ENCODE measurements at regions not wholly inside any gene's neighbourhood (a gene's known extent, or its start where the extent isn't known, plus 50 kb on each side); places are given as distances from the start of the nearest gene placed in this dataset.
"Not testable (repeated sequence)": the region's sequence is repeated elsewhere in the genome, so short reads cannot be mapped to it uniquely, and the experiment has no call there.

DNA sequence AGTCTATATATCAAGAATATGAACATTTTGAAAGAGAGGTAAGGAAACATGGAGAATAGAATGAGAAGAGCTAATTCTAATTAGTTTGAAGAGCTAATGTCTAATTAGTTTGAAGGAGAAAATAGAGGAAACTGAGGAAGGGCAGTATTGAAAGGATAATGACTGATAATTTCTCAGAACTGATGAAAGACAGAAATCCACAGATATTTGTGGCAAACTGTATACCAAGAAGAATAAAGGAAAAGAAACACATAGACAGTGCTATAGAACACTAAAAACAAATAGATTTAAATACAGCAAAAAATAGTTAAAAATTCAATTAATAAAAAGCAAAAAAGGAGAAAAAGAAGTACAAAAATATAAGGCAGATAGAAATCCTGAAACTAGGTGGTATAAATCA lies 354.4 kb downstream of the QKI start:
- DNase-seq (ENCODE audit: low read depth in 2 of 2), result no peak

DNA sequence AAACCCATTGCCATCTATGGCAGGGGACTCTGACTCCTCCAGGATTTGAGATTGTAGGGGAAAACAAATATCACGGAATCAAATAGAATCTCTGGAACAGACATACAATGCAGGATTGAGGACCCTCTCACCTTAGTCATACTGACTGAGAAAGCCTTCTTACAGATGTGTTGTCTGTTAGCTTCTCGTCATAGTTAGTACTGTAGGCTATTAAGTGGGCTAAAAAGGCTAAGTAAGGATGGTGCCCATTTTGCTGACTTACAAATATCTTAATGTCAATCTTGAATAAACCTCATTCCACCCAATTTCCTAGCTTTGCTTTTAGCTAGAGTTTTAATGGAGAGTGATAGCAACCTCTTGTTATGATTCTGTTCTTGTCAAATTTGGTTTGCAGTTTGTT lies 352.4 kb downstream of the QKI start:
- DNase-seq (ENCODE audit: low read depth in 2 of 2), result no peak

DNA sequence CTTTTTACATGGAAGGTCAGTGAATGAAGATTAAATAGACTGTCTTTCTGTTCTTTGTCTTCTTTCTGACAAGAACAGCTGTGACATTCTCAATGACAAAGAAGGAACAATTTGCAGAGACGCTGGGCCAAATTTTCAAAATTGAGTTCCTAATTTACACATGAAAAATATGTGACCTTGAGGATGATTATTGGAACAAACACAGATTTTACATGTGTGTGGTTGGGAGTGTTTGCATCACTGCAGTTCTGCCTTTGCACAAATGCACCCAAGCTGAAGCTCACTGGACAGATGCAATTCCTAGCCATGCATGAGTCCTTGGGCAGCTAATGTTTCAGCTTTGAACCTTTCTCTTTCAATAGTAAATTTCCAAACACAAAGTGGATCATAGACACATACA lies 350.8 kb downstream of the QKI start:
- DNase-seq (ENCODE audit: low read depth in 2 of 2), result no peak

DNA sequence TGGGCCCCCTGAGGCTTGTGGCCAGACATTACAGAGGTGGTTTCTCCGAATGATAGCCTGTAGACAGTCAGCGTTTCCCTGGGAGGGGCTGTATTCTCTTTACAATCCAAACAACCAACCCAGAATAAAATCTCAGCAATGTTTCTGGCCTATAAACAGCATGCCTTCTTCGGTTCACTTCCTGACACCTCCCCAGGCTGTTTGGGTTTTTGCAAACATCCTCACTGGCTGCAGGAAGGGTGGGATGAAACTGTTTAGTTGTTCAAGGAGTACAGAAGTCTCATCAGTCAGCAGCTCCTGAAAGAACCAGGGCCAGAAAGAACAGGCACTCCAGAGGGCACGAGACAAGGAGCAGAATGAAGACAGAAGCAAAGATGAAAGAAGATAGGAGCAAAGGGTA lies 350.0 kb downstream of the QKI start:
- no peak for DNase-seq (ENCODE audit: low read depth in 2 of 2)

DNA sequence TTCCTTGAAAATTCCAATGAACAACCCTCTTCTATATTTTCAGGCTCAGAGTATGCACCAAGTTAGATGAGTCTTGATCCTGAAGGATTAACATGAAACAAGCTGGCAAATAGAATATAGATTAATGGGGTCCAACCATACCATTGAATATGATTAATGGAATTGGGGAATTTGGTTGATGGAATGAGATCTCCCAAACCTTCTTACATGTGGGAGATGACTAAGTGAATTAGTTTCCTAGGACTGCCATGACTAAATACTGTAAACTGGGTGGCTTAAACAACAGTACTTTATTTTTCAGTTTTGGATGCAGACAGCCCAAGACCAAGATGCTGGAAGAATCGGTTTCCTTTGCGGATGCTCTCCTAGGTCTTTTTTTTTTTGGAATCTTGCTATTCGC lies 347.0 kb downstream of the QKI start:
- DNase-seq (ENCODE audit: low read depth in 2 of 2), result no peak

DNA sequence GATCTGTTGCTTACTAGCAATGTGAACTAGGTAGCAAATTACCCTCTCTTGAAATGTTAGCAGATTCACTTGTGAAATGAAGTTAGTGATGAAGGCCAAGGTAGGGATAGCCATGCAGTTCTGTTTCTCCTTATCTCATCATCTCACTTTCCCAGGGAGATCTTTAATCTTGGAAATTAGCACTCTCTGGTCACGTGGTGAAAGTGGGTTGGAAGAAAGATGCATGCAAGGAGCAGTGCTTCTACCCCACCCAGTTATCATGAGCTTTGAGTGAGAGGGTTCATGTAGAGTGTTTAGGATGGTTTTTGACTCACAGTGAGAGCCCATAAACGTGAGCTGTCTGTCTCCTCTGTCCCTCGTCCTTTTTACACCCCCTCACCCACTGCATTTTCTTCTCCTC lies 346.3 kb downstream of the QKI start:
- no peak for DNase-seq (ENCODE audit: low read depth in 2 of 2)

DNA sequence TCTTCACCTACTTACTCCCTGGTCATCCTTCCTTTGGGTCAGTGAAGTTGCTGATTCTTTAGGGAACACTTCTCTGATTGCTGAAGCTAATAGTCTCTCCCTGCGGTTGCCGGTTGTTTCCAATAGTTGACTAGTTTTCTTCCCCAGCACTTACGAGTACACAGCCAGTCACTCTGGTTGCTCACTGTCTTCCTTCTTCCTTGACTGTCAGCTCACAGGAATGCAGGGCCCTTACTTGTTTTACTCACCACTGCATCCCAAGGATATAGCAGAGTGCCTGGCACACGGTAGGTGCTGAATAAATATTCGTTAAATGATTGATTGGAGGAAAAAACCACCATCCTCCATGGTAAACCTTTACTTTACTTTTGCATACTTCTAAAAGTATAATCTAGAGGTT lies 345.0 kb downstream of the QKI start:
- DNase-seq (ENCODE audit: low read depth in 2 of 2), result no peak

DNA sequence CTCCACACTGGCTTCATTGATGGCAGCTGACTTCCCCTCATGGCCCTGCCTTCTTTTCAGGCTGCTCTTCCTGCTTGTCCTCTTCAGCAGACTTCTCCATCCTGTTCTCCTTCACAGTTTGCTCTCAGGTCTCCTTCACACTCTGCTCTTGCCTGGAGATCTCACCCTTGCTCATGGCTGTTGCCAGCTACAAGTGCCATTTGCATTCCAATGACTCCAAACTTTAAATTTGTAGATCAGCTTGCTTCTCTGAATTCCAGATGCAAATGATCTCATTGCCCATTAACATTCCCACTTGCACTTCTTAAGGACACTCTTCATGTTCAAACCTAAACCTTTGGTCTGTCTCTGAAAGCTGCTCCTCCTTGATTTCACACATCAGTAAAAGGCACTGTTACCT lies 343.0 kb downstream of the QKI start:
- DNase-seq (ENCODE audit: low read depth in 2 of 2), result no peak

DNA sequence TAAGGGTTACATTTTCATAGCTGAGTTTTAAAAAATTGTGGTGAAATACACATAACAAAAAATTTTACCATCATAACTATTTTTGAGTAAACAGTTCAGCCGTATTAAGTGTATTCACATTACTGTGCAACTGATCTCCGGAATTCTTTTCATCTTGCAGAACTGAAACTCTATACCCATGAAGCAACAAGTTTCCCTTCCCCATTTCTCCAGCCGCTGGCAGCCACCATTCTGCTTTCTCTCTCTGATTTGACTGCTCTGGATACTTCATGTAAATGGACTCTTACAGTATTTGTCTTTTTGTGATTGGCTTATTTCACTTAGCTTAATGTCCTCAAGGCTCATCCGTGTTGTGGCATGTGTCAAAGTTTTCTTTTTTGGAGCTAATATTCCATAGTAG lies 341.6 kb downstream of the QKI start:
- DNase-seq (ENCODE audit: low read depth in 2 of 2), result no peak

DNA sequence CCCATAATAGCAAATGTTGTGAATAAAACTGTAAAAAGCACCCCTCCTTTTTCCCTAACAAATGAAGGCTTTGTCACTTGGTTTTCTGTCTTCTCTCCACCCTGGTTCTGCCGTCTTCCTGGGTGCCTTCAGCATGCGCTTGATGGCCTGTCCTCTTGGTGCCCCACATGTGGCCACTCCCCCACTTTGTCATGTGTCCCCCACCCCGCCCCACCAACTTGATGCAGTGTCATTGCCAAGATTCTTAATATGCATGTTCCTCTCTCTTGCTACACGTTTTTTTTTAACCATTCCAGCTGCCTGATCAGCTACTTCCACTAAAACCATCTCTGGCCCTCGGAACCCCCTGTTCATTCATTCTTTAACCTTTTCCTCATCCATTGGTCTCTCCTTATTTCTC lies 340.3 kb downstream of the QKI start:
- DNase-seq (ENCODE audit: low read depth in 2 of 2), result no peak

DNA sequence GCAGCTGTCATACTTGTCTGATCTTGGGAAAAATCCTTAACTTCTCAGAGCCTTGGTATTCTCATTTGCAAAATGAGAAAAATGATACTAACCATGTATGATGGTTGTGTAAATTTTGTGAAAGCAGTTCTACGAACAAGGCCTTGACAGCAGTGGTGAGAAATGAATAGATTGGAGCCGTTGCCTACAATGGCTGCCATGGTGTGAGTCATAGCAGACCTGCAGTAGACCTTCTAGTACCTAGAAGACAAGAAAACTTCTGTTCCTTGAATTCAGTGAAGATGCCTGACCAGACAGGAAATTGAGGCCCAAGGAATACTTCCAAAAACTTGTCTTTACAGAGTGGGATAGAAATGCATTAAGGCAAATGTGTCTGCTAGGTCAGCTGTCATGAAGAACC lies 338.9 kb downstream of the QKI start:
- no peak for DNase-seq (ENCODE audit: low read depth in 2 of 2)

DNA sequence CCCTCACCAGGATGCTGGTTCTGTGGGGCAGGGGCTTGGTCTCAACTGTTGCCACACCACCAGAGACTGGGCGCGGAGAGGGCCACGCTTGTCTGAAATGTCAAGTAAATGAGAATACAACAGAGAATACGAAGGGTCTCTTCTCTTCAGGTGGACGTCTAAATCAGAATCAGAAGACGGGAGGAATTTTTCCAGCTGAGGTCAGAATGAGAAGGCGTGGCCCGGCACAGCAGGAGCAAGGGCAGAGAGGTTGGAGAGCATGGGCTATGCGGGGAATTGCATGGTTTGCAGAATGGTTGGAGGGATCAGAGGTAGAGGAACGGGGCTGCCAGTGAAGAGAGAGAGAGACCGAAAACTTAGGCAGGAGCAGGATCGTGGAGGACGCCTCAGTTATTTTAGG lies 337.9 kb downstream of the QKI start:
- no peak for DNase-seq (ENCODE audit: low read depth in 2 of 2)

DNA sequence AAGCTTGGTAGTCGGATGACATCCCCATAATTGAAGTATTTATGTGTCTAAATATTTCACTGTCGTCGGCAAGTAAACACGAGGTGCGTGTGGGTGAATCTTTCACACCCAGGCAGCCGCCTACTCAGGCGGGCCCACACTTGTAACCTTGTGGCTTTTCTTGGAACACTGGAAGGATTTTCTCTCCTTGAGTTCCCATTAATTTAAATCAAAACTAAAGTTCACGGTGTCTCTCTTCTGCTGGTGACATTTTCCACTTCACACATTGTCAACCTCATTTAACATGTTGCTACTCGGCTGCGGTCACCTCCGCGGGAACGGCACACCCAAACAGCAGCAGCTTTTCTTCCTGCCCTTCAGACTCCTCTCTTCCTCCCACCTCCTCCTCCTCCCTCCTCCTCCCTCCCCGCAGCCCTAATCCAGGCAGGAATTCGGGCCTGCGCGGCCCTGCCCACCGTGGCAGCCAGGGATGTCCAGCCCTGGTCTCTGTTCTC lies 336.6 kb downstream of the QKI start:
- no peak for DNase-seq (ENCODE audit: low read depth in 2 of 2)

DNA sequence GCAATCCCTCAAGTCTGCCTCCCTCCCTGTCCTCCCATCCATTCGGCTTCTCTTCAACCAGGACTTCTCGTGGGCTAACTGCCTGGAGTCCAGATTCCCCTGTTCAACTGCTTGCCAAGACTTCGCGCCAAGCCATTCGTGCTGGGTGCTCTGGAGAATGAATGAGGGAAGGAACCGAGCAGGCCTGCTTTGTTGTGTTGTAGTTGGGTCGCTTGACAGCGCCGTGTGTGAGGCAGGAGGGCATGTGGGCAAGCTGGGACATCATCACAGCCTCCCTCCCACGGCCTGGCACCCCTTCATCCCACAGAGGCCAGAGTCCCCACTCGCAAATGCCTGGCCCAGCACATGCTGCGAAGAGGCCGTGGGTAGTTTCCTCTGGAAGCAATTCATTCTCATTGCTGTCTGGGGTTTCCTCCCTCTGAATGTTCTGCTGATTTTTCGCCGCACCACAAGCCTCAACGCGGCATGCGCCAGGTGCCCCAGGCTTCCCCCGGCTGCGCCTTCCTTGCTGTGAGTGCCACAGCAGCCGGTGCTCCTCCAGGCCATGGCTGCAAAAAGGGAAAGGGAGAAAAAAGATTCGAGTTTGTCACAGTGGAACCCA lies 336.0 kb downstream of the QKI start:
- DNase-seq (ENCODE audit: low read depth in 2 of 2), result no peak

DNA sequence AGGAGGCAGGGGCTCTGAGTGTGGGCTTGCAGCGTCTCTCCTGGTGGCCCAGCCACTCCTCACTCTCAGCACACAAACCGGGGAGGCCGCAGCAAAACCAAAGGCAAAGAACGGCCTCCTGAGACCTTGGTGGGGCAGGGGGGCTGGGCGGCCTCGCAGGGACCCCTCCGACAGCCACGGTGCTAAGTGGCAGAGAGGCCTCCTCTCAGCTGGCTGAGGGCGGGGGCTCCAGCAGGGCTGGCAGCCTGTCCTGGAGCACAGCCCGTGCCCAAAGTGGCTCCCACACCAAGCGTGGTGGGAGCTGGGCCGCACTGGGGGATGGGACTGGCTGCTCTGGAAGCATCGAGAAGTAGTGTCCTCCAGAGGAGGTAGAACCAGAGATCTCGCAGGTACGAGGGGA lies 334.4 kb downstream of the QKI start:
- DNase-seq (ENCODE audit: low read depth in 2 of 2), result no peak

DNA sequence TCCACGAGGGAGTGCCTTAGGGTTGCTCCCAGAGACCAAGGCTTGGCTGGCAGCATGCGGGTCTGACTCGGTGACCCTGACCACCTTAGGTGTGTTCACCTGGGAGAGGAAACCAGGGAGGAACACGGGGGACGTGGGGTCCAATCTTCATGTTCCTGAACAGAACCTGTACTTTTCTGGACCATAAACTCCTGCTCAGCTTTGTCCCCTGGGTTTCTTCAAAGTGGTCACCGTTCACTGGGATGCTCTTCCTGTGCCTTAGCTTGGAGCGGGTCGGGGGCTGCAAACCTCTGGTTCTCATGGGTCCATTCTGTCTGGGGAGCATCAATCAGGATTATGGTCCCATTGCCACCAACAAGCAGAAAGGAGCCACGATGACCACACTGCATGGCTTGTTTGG lies 333.5 kb downstream of the QKI start:
- DNase-seq (ENCODE audit: low read depth in 2 of 2), result no peak

DNA sequence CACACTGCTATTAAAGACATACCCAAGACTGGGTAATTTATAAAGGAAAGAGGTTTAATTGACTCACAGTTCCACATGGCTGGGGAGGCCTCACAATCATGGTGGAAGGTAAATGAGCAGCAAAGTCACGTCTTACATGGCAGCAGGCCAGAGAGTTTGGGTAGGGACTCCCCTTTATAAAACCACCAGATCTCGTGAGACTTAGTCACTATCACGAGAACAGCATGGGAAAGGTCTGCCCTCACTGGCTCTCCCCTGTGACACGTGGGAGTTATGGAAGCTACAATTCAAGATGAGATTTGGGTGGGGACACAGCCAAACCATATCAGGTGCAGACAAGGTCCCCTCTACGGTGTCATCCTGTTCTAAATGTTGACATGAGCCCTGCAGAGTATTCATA lies 332.5 kb downstream of the QKI start:
- not testable (repeated sequence) for DNase-seq (ENCODE audit: low read depth in 2 of 2)

DNA sequence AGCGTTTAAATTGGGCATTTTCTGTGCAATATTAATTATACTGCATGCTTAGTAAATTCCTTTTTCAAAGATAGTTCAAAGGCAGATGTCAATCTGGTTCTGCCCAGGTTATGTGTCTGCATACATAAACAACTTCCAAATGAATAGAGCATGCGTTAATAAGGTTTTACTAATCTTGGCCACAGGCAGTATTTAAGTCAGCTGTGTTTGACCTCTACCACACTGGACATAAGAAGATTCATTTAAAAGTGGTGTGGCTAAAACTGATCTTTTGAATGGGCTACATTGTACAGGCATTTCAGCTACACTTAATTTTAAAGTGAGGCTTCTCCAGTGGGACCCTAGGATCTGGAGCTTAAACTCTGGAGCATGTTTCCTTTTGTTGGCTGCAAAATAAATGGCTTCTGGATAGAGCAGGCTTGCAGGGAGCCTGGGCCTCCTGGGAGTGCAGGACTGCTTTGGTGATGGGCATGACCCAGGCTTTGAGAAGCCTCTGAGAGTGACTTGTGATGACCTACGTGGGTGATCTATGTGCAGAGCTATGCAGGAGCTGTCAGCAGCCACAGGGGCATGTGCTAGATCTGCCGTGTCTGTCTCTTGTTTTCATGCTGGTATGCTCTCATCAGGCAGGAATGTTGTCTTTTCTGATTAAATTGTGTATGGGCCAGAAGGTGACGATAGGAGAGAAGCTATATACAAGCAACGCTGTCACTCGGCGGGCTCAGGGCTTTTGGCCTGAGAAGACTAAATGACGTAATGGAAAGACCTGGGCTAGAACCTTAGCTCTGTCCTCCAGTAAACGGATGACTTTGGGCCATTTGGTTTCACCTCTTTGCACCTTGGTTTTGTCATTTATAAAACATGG lies 331.2 kb downstream of the QKI start:
- no peak for DNase-seq (ENCODE audit: low read depth in 2 of 2)

DNA sequence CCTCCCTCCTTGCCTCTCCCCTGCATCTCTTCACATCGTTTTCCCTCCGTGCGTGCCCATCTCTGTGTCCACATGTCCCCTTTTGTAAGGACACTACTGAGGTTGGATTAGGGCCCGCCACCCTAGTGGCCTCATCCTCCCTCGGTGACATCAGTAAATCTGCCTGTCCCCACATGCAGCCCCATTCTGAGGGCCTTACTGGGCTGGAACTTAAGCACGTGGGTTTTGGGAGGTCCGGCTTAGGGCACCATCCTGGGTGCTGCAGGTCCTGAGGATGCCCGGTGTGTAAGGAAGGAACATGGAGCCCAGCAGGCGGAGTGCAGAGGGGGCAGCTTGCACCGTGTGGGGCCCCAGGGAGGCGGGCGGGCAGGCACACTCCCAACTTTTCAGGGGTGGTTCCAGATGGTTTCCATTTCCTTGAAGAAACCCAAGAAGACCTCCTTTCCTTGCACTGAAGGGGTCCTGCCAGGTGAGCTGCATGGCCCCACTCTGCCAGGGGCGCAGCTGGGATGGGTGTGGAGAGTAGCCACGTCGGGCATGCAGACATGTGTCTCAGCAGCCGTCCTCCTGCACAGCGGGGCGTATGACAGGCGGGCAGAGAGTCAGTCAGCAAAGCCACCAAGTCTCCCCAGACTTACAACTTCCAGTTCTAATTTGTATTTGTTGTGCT lies 329.9 kb downstream of the QKI start:
- DNase-seq (ENCODE audit: low read depth in 2 of 2), result no peak

DNA sequence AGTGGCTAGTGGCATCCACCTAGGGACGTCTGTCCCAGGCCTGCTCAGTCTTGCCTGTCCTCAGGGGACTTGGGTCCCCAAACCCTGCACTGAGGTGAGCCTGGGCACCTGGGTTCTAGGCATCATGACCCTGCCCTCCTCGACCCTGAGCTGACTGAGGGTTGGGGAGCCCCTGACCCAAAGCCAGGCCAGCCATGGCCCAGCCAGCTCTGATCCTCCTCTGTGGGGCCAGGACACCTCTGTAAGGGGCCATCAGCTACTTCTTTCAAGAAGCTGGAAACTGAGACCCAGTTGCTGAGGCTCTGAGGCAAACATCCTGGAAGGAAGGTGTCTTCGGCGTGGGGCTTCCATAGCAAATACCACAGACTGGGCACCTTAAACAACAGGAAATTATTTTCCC lies 329.3 kb downstream of the QKI start:
- no peak for DNase-seq (ENCODE audit: low read depth in 2 of 2)

DNA sequence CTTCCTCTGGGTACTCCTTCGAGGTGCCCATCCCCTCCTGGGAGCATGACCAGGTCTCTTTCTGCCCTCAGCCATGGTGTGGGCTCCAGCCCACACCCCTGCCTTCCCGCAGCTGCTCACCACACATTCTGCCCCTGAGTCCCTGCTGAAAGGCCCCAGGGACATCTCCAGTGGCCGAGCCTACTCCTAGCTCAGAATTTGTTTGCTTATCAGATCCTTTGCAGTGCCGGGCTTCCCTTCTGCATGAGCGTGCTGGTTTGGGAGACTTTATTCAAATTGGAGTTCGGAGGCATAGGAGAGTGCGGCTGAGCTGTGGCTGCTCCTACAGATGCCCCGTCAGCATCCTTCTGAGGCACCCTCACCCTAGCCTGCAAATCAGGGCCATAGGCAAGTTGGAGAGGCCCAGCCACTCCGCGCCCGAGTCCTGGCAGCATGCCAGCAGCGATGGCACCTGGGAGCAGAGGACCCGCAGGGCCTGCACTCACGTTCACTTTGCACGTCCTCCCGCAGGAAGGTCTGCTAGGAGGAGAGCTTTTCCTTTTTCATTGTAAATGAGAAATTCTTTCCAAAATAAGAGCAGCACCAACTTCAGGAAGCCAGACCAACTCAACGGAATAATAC lies 327.3 kb downstream of the QKI start:
- no peak for DNase-seq (ENCODE audit: low read depth in 2 of 2)

DNA sequence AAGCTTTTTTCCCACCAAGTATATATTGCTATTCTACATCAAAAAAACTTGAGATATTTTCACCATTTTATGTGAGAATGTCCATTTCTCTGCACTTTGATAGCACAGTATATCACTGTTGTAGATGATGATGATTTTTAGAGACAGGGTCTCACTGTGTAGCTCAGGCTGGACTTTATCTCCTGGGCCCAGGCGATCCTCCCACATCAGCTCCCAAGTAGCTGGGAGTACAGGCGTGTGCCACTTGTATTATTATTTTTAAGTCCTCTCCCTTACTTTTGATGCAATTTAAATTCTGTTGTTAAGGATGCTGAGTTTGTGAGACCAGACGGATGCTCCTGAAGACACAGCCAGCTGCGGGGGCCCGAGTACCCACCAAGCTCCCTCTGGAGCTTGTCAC lies 326.8 kb downstream of the QKI start:
- DNase-seq (ENCODE audit: low read depth in 2 of 2), result no peak

DNA sequence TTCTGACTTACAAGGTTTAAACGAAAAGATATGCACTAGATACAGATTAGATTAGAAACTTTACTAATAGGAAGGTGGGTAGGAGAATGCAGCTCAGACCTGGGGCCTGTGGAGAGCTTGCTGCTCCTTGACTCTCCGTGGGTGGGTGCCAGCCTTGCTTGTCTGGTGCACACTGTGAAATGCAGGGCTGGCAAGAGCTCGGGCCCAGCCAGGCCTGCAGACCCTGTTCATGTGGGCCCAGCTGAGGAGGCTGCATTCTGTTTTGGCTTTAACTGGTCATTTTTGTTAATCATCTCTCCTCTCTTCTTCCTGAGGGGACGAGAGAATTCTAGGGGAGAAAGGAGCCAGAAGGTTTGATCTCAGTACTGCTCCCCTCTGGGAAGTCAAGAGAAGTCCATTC lies 325.4 kb downstream of the QKI start:
- DNase-seq (ENCODE audit: low read depth in 2 of 2), result no peak

Data from stimulated activated CD8-positive, alpha-beta memory T cell treated with anti-CD3 and anti-CD28 coated beads, Interleukin-7, amount 100 ng/mL, for 1 hour (primary cell).